ENCODE measurements at regions not wholly inside any gene's neighbourhood (a gene's known extent, or its start where the extent isn't known, plus 50 kb on each side); places are given as distances from the start of the nearest gene placed in this dataset.

- 80% methylated on average over 1 of the region's 5 CpGs; no CpG with 5 or more reads in 1 of the 2 experiments for WGBS, 2 experiments (ENCODE audit: extremely low coverage in 2 of 2, insufficient read length in 1 of 2)
- Histone ChIP-seq H3K79me1 (ENCODE audit: low read depth in 1 of 2, low read length in 2 of 2) (no peaks in the 10 kb centered on the region), H4K91ac (ENCODE audit: insufficient read depth, low read depth, low read length) (no peak overlapping the region), H3K4me1 (ENCODE audit: control insufficient read depth, insufficient read depth, low read length) (peaks cover 3% of the 10 kb centered on the region), H3K36me3 (ENCODE audit: control insufficient read depth, insufficient read depth, low read length) (no peaks in the 10 kb centered on the region), H3K14ac (replicated peaks; ENCODE audit: low read depth, low read length) (no peak overlapping the region), H3K4ac (ENCODE audit: low read depth, low read length) (no peak overlapping the region), H2AK9ac (replicated peaks; ENCODE audit: low read depth, low read length, poor library complexity) (no peak overlapping the region), H4K8ac (ENCODE audit: low read depth in 2 of 2, low read length in 2 of 2) (no peak overlapping the region), H3K23ac (ENCODE audit: low read depth, low read length) (no peak overlapping the region), H3K4me3 (ENCODE audit: insufficient read depth, low read depth, low read length) (no peak overlapping the region), H3K27ac (ENCODE audit: insufficient read depth, low read length) (no peak overlapping the region), H4K20me1 (ENCODE audit: insufficient read depth, low read length) (no peaks in the 10 kb centered on the region), H2BK5ac (ENCODE audit: low read depth, low read length, poor library complexity, severe bottlenecking) (no peak overlapping the region), H3K56ac (ENCODE audit: extremely low read depth, insufficient read depth, low read length) (no peak overlapping the region), H2BK120ac (ENCODE audit: low read depth, low read length) (no peak overlapping the region), H3K9me3 (ENCODE audit: control insufficient read depth, insufficient read depth, low read length) (no peaks in the 10 kb centered on the region), H2AK5ac (ENCODE audit: low read depth, low read length) (no peak overlapping the region), H3K9me1 (ENCODE audit: insufficient read depth, low read length) (no peaks in the 10 kb centered on the region; the same call in 1 of the 2 replicates), H2BK20ac (ENCODE audit: low read depth, low read length) (no peak overlapping the region), H3K4me2 (ENCODE audit: low read depth, low read length) (no peak overlapping the region), H4K5ac (ENCODE audit: low read depth, low read length) (no peak overlapping the region), H3K18ac (ENCODE audit: low read depth, low read length) (no peak overlapping the region), H3K27me3 (ENCODE audit: control insufficient read depth, insufficient read depth, low read length) (no peaks in the 10 kb centered on the region), H3K9ac (ENCODE audit: low read depth, low read length) (no peak overlapping the region), H2BK15ac (ENCODE audit: low read depth, low read length) (no peak overlapping the region), H2AFZ (replicated peaks; ENCODE audit: low read length, poor library complexity) (no peak overlapping the region)
- intact Hi-C loops (cut with micrococcal nuclease) = no loop called here
- ChIA-PET POLR2A (ENCODE audit: unreplicated experiment) (no interaction called here), CTCF (no interaction called here)
- ATAC-seq (ENCODE audit: low read depth) (no peak), DNase-seq (no peak)
- dilution Hi-C loops (cut with HindIII; ENCODE audit: low sequenced_read_pairs, unreplicated experiment) = no loop called here
- no peak for TF ChIP-seq FOS (IDR thresholded peaks at IDR 0.05; ENCODE audit: low read depth, low read length)
- TF ChIP-seq USF2 (IDR thresholded peaks at IDR 0.05; ENCODE audit: low read depth, low read length) = no peak
- no peak for TF ChIP-seq RAD21 (IDR thresholded peaks at IDR 0.05; ENCODE audit: low read length)
- no peak for TF ChIP-seq MXI1 (IDR thresholded peaks at IDR 0.05; ENCODE audit: borderline replicate concordance, low read depth, low read length)
- no peak for TF ChIP-seq SMC3 (IDR thresholded peaks at IDR 0.05; ENCODE audit: low read depth, low read length)
- no peak for TF ChIP-seq RCOR1 (IDR thresholded peaks at IDR 0.05; ENCODE audit: insufficient replicate concordance, low read length)
- no peak for TF ChIP-seq MAZ (IDR thresholded peaks at IDR 0.05; ENCODE audit: borderline replicate concordance, low read depth, low read length)
- no peak for TF ChIP-seq NFE2L2 (IDR thresholded peaks at IDR 0.05; ENCODE audit: low read depth, low read length)
- no peak for TF ChIP-seq CTCF (conservative IDR thresholded peaks at IDR 0.05; ENCODE audit: low read depth, low read length)
- TF ChIP-seq POLR2A (IDR thresholded peaks at IDR 0.05; ENCODE audit: low read depth, low read length) = no peak
- no peak for TF ChIP-seq CEBPB (IDR thresholded peaks at IDR 0.05; ENCODE audit: low read depth, low read length)
- in situ Hi-C loops (cut with MboI; ENCODE audit: low sequenced_read_pairs) = no loop called here
- no TSS peak for BruUV-seq (replicated peaks)
These were observed 362.8 kb downstream of the GPATCH2 start for GRCh38 chr1:217268058-217268457.

Measured in IMR-90 (cell line).